ENCODE measurements at regions not wholly inside any gene's neighbourhood (a gene's known extent, or its start where the extent isn't known, plus 50 kb on each side); places are given as distances from the start of the nearest gene placed in this dataset.

- TF ChIP-seq CTCF (IDR thresholded peaks at IDR 0.05; ENCODE audit: insufficient read depth, low read length), result no peak
- no peak for TF ChIP-seq SPI1 (IDR thresholded peaks at IDR 0.05; ENCODE audit: borderline replicate concordance, low read depth)
- no peak for TF ChIP-seq POLR2AphosphoS5 (IDR thresholded peaks at IDR 0.05; ENCODE audit: low read depth)
- no peak for TF ChIP-seq GABPA (IDR thresholded peaks at IDR 0.05; ENCODE audit: low read depth)
Measured at GRCh38 chr2:173644146-173644545, 289.5 kb downstream of the CDCA7 start.
